Liver (tissue), 3 donors: ENCODE measurements at regions not wholly inside any gene's neighbourhood (a gene's known extent, or its start where the extent isn't known, plus 50 kb on each side); places are given as distances from the start of the nearest gene placed in this dataset.

ENCODE experiments used
- CTCF ChIP-seq: fragments of 150-350 bp; IDR thresholded peaks from 2 replicates; pipeline ENCODE4 v1.5.1; 2017; ENCODE audit warnings: improper control_type of control experiment, low read depth, low read length; ENCODE audit not compliant: missing input control
- EGR1 ChIP-seq, 2 donors: IDR thresholded peaks; 2 replicates each; pipeline ENCODE4 v1.6.1; 2016 to 2018; ENCODE audit warnings: antibody characterized with exemption in 2 of 2, low read depth in 2 of 2
- FOXA1 ChIP-seq: IDR thresholded peaks from 2 replicates; pipeline ENCODE4 v1.6.1; 2016; ENCODE audit warnings: antibody characterized with exemption
- RAD21 ChIP-seq, 2 donors: IDR thresholded peaks; 2 replicates each; pipeline ENCODE4 v1.6.1; 2016; ENCODE audit warnings: antibody characterized with exemption in 2 of 2, mild to moderate bottlenecking in 2 of 2
- REST ChIP-seq: IDR thresholded peaks from 2 replicates; pipeline ENCODE4 v1.6.1; 2016; ENCODE audit warnings: antibody characterized with exemption, mild to moderate bottlenecking
- TAF1 ChIP-seq: conservative IDR thresholded peaks from 2 replicates; pipeline ENCODE4 v1.6.1; 2016; ENCODE audit warnings: antibody characterized with exemption, mild to moderate bottlenecking
- YY1 ChIP-seq: IDR thresholded peaks from 2 replicates; pipeline ENCODE4 v1.6.1; 2016; ENCODE audit warnings: antibody characterized with exemption, mild to moderate bottlenecking
- ZBTB33 ChIP-seq: IDR thresholded peaks from 2 replicates; pipeline ENCODE4 v1.6.1; 2016; ENCODE audit warnings: antibody characterized with exemption
- donor health status: healthy.
- donor health status: healthy.

GRCh38 chr5:87997662-87998061 lies 271.0 kb downstream of the TMEM161B start:
- TF ChIP-seq RAD21 (IDR thresholded peaks at IDR 0.05) (no peak), REST (no peak), CTCF (no peak), FOXA1 (no peak), TAF1 (no peak), YY1 (no peak), ZBTB33 (no peak), EGR1 (IDR thresholded peaks at IDR 0.05; ENCODE audit: low read depth in 2 of 2) (no peak)
